ENCODE measurements at regions not wholly inside any gene's neighbourhood (a gene's known extent, or its start where the extent isn't known, plus 50 kb on each side); places are given as distances from the start of the nearest gene placed in this dataset.
"Not testable (repeated sequence)": the region's sequence is repeated elsewhere in the genome, so short reads cannot be mapped to it uniquely, and the experiment has no call there.

GRCh38 chr11:130526846-130527245, 78.4 kb downstream of the ADAMTS15 start:
- DNase-seq (ENCODE audit: low read depth) = no peak

GRCh38 chr11:130527636-130528297, 79.3 kb downstream of the ADAMTS15 start:
- no peak for DNase-seq (ENCODE audit: low read depth)

GRCh38 chr11:130528298-130529261, 80.1 kb downstream of the ADAMTS15 start:
- no peak for DNase-seq (ENCODE audit: low read depth)

GRCh38 chr11:130529366-130529765, 80.9 kb downstream of the ADAMTS15 start:
- no peak for DNase-seq (ENCODE audit: low read depth)

GRCh38 chr11:130531061-130531460, 82.6 kb downstream of the ADAMTS15 start:
- DNase-seq (ENCODE audit: low read depth) = peak; percentile 86

- no peak for DNase-seq (ENCODE audit: low read depth)
These were observed 84.8 kb downstream of the ADAMTS15 start for GRCh38 chr11:130533113-130533798.

GRCh38 chr11:130533871-130534270, 85.4 kb downstream of the ADAMTS15 start:
- DNase-seq (ENCODE audit: low read depth) = no peak

- no peak for DNase-seq (ENCODE audit: low read depth)
These were observed 86.1 kb downstream of the ADAMTS15 start for GRCh38 chr11:130534551-130534950.

- DNase-seq (ENCODE audit: low read depth) = no peak
These were observed 87.1 kb downstream of the ADAMTS15 start for GRCh38 chr11:130535520-130535919.

- no peak for DNase-seq (ENCODE audit: low read depth)
These were observed 87.9 kb downstream of the ADAMTS15 start for GRCh38 chr11:130536106-130537040.

GRCh38 chr11:130539680-130540079, 91.2 kb downstream of the ADAMTS15 start:
- DNase-seq (ENCODE audit: low read depth) = not testable (repeated sequence)

GRCh38 chr11:130544266-130544665, 95.8 kb downstream of the ADAMTS15 start:
- no peak for DNase-seq (ENCODE audit: low read depth)

- DNase-seq (ENCODE audit: low read depth) = no peak
These were observed 97.1 kb downstream of the ADAMTS15 start for GRCh38 chr11:130545449-130546072.

- no peak for DNase-seq (ENCODE audit: low read depth)
These were observed 98.0 kb downstream of the ADAMTS15 start for GRCh38 chr11:130546438-130546837.

GRCh38 chr11:130546901-130547694, 98.7 kb downstream of the ADAMTS15 start:
- no peak for DNase-seq (ENCODE audit: low read depth)

GRCh38 chr11:130547761-130548490, 99.5 kb downstream of the ADAMTS15 start:
- DNase-seq (ENCODE audit: low read depth) = no peak

GRCh38 chr11:130548491-130548833, 100.0 kb downstream of the ADAMTS15 start:
- no peak for DNase-seq (ENCODE audit: low read depth)

- peak; percentile 59 for DNase-seq (ENCODE audit: low read depth)
These were observed 101.1 kb downstream of the ADAMTS15 start for GRCh38 chr11:130549393-130549999.

GRCh38 chr11:130550150-130550549, 101.7 kb downstream of the ADAMTS15 start:
- no peak for DNase-seq (ENCODE audit: low read depth)

All from fibroblast of gingiva (primary cell).